Superior temporal gyrus (tissue), 1 donor: ENCODE measurements at regions not wholly inside any gene's neighbourhood (a gene's known extent, or its start where the extent isn't known, plus 50 kb on each side); places are given as distances from the start of the nearest gene placed in this dataset.

Source experiments
- DNase-seq: peaks from one replicate; pipeline ENCODE4 v3.0.0-alpha.2; 2016; ENCODE audit errors: extremely low spot score

DNA sequence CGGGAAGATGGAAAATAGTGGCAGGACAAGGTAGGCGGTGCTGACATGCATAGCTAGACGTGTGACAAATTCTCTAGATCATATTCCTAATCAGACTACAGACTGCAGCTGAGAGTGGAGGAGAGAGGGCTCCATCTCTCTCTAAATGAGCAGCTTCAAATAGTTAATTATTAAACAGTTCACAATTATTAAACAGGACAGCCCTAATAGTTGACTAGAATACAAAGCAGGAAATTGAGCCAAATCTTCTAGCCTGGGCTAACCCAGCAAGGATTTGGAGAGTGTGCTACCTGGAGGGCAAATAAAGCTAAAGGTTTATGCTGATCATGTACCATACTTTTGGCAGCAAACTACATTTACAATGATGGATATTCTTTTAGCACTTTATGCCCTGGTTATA, 54.4 kb upstream of the CWC22 start:
- no peak for DNase-seq

GRCh38 chr2:180061085-180061484, 54.0 kb upstream of the CWC22 start:
- no peak for DNase-seq

- DNase-seq: no peak
Observed at GRCh38 chr2:180058993-180059392, 51.9 kb upstream of the CWC22 start.

DNA sequence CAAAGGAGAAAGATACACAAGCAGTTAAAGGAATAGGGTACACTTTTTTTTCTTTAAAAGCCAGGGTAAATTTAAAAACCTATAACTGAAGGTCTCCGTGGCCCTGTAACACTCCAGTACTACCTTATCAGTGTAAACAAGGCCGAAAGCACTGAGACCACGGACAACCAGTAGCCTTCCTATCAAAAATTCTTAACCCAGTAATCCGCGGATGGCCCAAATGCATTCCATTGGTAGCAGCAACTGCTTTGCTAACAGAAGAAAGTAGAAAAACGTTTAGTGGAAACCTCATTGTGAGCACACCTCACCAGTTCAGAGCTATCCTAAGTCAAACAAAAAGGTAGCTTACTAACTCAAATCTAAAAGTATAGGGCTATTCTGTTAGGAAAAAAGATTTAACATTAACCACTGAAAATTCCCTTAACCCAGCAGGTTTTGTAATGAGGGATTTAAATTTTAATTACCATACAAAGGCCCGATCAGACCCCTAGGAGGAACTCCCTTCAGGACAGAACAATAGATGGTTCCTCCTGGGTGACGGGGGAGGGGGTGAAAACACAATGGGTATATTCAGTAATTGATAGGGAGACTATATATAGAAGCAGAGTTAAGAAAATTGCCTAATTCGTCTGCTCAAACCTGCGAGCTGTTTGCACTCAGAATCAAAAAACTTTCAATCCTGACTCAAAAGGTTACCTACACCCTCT, 50.8 kb upstream of the CWC22 start:
- DNase-seq: no peak
